ENCODE measurements at regions not wholly inside any gene's neighbourhood (a gene's known extent, or its start where the extent isn't known, plus 50 kb on each side); places are given as distances from the start of the nearest gene placed in this dataset.
A peak's percentile ranks its signal among the peaks of the same experiment; 100 is the strongest.

DNA sequence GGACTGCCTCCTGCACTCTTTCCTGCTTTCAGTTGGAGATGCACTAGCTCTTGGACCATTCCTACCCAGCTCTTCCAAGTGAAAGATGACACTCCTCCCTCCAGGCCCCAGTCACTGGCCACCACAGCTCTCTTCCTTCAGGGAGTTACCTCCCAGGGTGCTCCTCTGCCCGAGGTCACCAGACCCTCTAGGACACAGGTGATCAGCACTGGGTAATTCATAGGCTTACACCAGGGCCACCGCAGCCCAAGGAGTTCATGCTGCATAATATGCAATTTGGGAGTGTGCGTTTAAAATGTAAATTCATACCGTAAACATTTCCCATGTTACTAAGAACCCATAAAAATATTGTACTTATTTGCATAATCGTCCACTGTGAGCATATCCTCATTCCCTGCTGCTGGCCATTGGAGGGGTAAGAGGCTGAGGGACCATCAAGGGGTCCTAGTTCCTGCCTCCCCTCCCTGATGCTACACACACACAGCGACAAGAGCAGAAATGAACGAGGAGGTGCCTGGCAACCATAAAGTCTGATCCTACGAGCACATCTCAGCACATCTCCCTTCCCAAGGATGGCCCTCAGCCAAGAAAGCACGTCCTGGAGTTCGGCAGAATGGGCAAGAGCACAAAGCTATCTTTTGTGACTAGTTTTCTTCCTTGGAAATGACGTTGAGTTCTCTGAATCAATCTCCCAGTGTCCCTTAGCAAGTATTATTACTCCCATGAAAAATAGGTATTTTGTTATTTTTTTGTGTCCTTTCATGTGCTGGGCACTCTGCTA is 222.9 kb upstream of the RAB4A start:
- DNase-seq (ENCODE audit: low read depth): no peak

DNA sequence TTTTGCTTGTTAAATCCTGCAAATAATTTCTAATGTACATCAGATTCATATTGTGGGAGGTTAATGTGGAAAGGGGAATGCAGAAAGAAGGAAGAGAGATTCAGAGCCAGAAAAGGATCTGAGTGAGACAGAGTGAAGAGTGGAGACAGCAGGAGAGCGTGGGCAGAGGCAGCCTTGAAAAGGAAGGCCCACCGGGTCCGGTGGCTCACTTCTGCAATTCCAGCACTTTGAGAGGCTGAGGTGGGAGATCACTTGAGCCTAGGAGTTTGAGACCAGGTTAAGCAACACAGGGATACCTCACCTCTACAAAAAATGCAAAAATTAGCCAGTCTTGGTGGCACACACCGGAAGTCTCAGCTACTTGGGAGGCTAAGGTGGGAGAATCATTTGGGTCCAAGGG is 222.0 kb upstream of the RAB4A start:
- DNase-seq (ENCODE audit: low read depth): no peak

DNA sequence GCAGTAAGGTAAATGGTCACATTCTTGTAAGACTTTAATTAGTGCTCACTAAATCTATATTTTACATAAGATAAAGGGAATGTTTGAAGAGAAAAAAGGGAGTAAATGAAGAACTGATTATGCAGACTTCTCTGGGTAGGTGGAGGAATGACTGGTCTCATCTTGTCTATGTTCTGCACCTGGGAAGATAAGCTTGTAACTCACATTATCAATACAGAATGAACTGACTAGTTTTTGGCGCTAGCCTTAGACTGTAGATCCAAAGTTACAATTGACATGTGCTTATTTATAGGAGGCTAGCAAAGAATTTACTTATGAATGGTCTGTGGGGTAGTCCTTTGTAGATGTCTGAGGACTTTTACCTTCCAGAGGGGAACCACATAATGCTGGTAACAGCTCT is 214.9 kb upstream of the RAB4A start:
- DNase-seq (ENCODE audit: low read depth): no peak

DNA sequence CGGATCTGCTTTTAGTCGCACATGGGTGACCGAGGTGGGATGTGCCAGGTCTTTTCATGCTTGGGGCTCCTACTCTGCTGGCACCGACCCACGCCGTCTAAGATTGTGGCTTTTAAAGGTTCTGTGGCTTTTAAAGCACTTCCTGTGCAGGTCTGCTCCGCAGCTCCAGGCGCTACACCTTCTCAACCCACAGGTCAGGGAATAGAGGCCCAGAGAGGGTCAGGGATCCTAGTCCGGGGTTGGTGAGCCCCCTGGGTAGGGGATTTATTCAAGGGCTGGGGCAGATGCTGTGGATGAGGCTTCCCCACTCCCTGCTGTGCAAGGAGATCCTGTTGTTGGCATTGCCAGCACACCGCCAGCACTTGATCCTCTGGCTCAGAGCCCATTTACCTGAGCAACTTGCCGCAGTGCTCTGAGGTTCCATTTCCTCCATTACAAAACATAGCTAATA is 212.8 kb upstream of the RAB4A start:
- no peak for DNase-seq (ENCODE audit: low read depth)

DNA sequence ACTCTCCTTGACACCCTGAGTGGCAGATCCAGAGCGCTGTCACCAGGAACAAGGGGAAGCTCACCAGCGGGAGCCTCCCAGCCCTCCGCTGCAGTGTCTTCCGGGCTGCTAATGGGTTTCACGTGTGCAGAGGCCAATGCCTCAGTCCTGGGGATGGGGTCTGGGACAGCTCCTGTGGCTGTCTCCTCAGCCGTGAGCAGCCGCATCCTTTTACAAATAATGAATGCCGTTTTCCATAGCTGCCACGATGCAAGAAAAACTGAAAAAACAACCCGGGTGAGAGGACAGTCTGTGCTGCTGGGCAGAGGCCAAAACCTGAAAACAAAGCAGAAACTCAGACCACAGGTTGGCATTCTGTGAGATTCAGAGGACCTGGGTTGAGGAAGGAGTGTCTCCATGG is 212.2 kb upstream of the RAB4A start:
- no peak for DNase-seq (ENCODE audit: low read depth)

DNA sequence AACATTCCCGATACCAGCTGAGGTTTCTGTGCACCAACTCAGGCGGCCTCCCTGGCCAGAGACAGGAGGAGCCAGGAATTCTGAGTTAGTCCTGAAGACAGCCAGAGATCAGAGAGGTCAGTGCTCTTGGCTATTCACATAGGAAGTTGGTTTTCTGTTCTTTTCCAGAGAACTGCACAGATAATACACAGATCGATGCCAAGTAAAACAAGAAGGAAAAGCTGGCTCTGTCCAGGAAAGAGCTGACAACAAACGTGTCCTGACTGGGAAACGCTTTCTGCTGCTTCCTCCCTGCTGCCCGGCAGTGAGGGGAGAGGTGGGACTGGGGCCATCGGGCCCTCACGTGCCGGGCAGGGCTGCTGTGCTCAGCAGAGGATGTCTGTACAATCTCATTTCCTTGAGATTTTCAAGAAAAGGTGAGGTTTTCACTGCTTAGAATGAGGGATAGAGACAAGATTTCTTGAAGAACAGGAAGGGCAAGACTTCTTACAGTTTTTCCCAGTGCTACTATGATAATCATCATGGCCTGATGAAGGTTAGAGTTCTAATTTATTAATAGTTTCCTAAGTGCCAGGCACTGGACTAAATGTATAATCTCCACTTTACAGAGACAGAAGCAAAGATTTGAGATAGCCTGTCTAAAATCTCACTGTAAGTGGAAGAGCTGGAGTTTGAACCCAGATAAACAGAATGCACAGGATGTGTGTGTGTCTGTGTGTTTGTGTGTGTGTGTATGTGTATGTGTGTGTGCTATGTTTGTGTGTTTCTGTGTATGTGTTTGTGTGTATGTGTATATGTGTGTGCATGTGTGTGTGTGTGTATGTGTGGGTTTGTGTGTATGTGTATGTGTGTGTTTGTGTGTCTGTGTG is 211.0 kb upstream of the RAB4A start:
- DNase-seq (ENCODE audit: low read depth): no peak

DNA sequence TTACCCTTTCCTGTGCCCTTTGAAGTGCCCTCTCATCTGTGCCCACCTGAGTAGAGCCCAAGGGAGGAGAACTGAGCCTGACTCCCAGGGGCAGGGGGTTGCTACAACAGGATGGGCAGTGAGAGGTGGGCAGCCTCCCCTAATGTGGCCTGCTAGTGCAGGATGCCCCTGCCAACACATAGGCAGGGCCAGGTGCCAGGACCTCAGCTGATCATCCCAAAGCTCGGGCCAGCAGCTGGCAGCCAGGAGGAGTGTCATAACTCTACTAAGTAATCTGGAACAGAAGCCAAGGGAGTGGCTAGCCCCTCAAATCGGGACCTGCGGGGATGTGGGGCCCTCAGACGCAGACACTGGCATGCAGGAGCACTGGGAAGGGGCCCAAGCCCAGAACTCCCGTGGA is 208.8 kb upstream of the RAB4A start:
- DNase-seq (ENCODE audit: low read depth): no peak

DNA sequence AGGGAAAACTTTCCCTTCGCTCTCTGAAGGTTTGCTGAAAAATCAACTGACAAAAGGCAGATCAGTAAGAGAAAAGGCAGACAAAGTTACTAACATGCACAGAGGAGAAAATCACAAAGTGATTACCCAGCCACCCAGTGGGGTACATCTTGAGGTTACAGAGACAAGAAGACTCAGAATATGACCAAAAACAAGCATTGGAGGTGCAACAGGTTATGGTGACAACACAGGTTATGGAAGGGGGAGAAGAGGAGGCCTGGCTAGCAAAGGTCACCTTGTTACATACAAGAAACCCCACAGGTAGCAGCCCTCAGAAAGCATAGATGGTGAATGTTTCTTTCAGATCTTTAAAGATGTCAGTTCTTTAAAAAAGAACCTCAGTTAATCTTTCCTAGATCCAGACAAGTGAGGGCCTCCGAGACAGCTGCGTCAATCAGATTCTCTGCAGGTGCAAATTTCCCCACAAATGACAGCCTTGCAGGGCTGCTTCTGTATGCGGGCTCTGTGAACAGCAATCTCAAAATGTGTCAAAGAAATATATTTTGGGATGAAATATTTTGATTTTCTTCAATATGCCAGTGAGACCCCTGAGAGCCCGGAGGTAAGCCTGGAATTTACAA is 207.6 kb upstream of the RAB4A start:
- no peak for DNase-seq (ENCODE audit: low read depth)

DNA sequence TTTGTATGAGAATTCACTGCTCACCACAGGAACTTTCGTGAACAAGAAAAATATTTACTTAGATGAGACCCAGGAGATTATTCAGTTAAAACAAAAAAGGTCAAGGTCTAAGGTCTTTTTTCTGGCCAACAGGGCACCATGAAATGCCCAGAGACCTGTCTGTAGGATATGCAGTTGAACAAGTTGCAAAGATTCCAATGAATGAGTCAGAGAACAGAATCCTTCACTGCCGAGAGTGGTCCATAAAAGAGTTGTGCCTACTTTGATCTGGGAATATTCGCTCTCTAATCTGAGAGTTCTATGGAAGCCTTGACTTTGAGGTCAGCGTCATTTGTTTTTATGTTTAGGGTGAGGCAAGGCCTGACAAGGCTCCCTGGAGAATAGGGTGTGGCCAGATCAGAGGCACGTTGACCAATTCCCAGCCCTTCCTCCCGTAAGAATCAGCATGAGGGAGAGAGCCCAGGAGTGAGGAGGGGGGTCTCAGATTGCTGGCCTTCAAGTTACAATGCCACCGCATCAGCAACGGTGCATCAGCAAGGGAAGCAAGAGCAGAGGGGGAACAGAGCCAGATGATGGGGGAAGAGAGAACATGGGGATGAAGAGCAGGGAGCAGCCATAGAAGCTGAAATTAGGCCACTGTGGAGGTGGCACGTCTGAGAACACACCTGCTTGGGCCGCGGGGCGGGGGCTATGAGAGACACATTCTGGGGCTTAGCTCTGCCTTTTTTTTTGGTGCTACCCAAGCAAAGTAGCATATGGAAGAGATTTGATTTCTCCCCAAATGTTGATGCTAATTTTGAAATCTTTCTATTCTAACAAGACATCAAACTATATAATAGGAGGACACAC is 206.4 kb upstream of the RAB4A start:
- no peak for DNase-seq (ENCODE audit: low read depth)

DNA sequence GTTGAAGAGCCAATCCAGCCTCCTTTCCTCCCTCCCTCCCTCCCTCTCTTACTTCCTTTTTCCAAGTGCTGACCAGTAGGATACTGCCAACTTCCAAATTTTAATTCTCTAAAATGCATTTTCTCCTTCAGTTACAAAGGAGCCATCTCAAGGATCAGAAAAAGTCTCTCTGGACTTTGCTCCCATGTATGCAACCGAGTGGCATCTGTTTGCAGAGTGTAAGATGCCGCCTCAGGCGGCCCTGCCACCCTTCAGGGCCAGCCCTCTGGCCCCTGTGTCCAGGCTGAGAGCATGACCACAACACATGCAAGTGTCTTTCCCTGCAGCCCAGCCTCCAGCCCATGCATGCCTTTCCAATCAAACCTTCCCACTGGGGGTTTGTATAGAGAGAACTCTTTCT is 205.3 kb upstream of the RAB4A start:
- no peak for DNase-seq (ENCODE audit: low read depth)

DNA sequence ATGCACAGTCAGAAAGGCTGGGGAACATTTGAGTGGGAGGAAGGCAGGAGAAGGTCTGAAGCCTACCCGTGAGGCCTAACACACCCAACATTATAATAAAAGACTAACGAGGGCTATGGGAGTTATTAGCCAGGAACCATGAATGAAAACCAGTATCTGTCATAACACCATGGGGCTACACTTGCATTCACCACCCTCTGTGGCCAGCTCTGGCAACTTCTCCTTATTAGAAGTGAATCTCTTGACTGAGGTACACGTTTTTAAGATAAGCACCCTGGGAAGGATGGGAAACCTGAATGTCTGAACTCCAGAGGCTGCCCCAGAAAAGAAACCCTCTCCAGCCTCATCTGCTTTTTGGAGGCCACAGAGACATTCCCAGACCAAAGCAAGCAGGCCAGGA is 204.3 kb upstream of the RAB4A start:
- DNase-seq (ENCODE audit: low read depth): no peak

DNA sequence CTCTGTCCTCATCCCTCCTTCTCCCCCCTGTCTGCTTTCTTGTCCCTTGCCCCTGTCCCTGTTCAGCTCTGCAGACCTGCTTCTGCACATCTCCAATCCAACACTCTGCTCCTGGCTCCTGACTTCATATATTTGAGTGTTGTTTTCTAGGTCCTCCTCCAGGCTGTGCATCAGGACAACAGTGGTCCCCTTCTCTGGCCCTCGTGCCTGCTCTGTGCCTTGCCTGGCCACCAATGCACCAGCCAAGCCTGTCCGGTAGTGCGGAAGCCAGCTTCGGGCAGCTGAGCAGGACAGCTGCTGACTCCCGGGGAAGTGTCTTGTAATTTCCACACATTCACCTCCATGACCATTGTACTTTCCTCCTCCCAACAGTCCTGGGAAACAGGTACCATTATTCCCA is 203.4 kb upstream of the RAB4A start:
- no peak for DNase-seq (ENCODE audit: low read depth)

DNA sequence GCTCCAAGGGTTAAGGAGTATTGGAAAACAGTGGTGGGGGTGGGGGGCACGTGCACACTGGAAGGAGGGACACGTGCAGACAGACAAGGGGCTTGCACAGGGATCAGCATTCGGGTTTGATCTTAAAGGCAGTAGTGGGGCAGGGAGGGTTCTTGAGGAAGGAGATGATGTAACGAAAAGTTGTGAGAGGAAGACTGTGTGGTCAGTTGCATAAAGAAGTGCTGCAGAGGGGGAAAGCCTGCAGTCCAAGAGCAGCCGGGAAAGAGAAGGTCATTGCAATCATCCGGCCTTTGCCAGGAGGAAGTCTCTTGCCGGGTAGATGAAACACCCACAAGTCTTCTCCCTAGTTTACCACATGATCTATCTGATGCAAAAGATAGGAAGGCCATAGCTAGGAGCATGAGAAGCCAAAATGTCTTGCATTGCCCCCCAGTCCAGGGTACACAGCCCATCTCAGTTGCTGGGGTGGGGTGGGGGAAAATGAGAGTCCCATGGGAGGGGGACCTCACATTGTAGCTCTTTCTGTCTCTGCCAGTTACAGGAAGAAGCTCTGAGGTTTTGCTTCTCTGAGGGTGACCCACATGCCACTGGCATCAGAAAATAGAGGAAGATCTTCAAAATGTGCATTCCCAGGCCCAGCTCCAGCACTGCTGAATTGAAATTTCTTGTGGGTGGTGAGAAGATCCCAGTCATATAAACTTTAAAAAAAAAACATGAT is 202.5 kb upstream of the RAB4A start:
- DNase-seq (ENCODE audit: low read depth): peak; percentile 56

DNA sequence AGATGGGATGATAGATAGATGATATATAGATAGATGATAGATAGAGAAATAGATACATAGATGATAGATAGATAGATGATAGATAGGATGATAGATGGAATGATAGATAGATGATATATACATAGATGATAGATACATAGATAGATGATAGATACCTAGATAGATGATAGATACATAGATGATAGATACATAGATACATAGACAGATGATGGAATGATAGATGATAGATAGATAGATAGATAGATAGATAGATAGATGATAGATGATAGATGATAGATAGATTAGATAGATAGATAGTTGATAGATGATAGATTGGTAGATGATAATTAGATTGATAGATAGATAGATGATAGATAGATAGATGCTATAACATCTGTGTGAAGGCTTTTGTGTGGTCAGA is 201.7 kb upstream of the RAB4A start:
- no peak for DNase-seq (ENCODE audit: low read depth)

DNA sequence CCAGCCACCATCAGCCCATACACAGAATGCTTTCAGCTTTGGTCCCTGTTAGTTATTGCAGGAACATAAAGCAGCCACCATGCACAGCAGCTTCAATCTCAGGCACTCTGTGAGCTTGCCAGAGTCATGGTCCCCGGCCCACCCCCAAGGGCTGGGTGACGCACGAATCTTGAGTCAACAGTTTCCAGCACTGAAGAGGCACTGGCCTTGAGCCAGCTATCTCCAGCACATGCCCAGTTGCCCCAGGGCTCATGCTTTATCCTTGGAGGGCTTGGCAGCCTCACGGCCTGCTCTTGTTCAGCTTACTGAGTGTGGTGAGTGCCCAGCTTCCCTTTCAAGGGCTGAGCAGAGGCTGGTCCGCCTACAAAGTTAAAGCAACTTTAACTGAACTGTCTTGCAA is 200.7 kb upstream of the RAB4A start:
- peak; percentile 87 for DNase-seq (ENCODE audit: low read depth)

DNA sequence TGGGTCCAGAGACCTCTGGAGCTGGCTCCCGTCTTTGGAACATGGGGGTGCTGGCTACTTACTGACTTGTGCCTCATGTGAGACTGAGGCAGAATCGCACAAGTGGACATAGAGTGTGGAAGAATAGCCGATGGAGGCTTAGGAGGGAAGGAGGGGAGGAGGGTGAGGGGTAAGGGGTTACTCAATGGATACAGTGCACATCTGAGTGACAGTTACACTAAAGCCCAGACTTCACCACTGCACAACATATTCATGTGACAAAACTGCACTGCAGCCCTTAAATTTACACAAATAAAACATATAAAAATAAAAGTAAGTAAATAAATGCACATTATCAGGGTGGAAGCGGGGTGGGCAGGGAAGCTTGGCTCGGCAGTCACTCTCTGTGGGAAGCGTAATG is 197.7 kb upstream of the RAB4A start:
- DNase-seq (ENCODE audit: low read depth): no peak

DNA sequence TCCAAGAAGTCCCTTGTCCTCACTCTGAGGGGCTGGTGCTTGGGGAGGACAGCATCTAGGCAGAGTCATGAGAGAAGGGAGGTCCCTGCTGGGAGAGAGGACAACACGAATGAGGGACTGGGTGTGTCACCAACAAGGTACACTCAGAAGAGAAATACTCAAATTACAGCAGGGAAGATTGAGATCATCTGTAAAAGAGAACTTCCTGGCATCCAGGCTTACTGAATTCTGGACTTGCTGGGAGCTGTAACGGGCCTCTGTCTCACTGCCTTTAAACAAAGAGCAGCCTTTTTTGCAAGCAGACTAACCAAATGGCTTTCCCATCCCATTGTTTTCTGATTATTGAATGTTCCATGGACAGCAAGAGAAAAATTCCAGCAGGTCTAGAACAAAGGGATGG is 195.7 kb upstream of the RAB4A start:
- no peak for DNase-seq (ENCODE audit: low read depth)

DNA sequence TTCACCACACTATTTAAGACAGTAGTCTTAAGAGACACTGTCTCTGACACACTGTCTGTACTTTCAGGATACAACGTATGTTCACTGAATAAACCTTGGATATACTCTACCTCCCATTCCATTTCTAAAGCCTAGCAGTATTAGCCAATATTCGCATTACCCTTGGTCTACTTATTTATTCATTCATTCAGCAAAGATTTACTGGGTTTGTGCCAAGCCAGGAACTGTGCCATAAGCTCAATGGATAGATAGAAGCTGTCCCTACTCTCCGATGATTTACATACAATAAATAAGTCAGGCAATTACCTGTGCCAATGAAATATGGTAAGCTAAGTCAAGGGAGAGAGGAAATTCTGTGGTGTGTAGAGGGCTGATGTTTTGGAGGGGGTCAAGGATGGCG is 195.2 kb upstream of the RAB4A start:
- no peak for DNase-seq (ENCODE audit: low read depth)

DNA sequence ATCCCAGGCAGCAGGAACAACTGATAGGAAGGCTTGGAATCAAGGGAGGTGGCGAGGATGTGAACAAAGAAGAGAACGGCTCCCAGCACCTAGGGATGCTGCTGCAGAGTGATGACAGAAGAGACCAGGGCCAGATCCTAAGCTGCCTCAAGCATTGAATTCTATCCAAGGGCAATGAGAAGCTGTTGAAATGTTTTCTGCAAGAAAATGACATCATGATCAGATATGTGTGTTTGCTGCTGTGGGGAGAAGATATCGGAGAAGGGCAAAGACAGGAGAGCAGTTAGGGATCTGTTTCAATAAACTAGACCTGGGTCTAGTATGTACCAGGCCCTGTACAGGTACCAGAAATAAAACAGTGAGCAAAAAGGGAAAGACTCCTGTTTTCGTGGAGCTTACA is 194.7 kb upstream of the RAB4A start:
- no peak for DNase-seq (ENCODE audit: low read depth)

DNA sequence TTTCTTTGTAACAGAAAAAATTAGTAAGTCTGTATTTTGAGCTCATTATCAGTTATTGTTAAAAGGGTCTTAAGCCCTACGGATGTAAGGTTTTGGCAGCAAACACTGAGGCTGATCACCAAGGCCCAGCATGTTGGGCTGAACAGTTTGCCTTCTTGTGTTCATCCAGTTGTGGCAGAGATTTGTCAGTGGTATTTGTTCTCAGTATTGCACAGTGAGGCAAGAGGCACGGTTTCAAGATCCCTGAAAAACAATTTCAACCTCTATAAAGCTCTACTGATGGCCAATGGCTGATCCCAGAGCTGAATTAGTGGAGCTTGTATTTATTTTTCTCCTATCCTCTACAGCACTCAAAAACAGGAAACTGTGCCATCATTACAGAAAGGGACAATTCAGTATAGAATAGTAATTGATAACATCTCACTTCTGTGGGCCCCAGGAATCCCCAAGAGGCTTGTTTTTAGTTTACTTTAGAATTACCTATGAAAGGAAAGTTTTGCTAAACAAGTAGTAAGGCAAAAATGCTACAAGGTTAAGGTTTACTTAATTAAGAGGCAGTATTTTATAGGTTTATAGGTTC is 191.8 kb upstream of the RAB4A start:
- no peak for DNase-seq (ENCODE audit: low read depth)
